Lower leg skin (tissue), 4 donors: ENCODE measurements at regions not wholly inside any gene's neighbourhood (a gene's known extent, or its start where the extent isn't known, plus 50 kb on each side); places are given as distances from the start of the nearest gene placed in this dataset.

Source experiments
- DNase-seq, 2 donors: peaks; one replicate each; pipeline ENCODE4 v3.0.0-alpha.2; 2019; ENCODE audit warnings: low spot score in 2 of 2
- H3K4me3 ChIP-seq: fragments of 200-600 bp; sonication (generic); 2 replicates; pipeline ENCODE4 v1.5.1; 2017; ENCODE audit warnings: mild to moderate bottlenecking, low read depth; ENCODE audit not compliant: poor library complexity, severe bottlenecking
- CTCF ChIP-seq, 3 donors: fragments of 450-650 bp; IDR thresholded peaks; one replicate each; pipeline ENCODE4 v1.5.1; 2016; ENCODE audit warnings: antibody characterized with exemption in 3 of 3, mild to moderate bottlenecking in 3 of 3, moderate library complexity in 2 of 3
- POLR2A ChIP-seq, 2 donors: fragments of 450-650 bp; IDR thresholded peaks; one replicate each; pipeline ENCODE4 v1.6.1; 2016 to 2017; ENCODE audit warnings: antibody characterized with exemption in 2 of 2, mild to moderate bottlenecking in 1 of 2, moderate library complexity in 1 of 2
- WGBS, 2 donors: methylation state at CpG; one replicate each; pipeline ENCODE4 v1.1.5; 2018; 5-methylcytosine and 5-hydroxymethylcytosine counted together
- intact Hi-C: fragments of 100-400 bp; cut with DNase I; formaldehyde crosslinking; loops from one replicate; pipeline ENCODE4 v1.15.0; 2023; ENCODE audit warnings: low total_unique reads

DNA sequence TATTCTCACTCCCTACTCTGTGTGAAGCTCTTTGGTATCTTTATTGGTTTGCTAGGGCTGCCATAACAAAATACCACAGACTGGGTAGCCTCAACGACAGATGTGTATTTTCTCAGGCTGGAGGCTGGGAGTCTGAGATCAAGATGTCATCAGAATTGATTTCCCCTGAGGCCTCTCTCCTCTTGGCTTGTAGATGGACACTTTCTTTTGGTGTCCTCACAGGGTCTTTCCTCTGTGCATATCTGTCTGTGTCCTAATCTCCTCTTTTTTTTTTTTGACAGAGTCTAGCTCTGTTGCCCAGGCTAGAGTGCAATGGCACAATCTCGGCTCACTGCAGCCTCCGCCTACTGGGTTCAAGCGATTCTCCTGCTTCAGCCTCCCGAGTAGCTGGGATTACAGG is 71.4 kb upstream of the KCNJ6 start:
- DNase-seq: no peak
- TF ChIP-seq CTCF (IDR thresholded peaks at IDR 0.05) (no peak), POLR2A (IDR thresholded peaks at IDR 0.05) (no peak)
- WGBS, 2 donors: 85 to 89% methylated on average over 5 of the region's 5 CpGs
- intact Hi-C loops: no loop called here
- H3K4me3 ChIP-seq: no peak overlapping the region

DNA sequence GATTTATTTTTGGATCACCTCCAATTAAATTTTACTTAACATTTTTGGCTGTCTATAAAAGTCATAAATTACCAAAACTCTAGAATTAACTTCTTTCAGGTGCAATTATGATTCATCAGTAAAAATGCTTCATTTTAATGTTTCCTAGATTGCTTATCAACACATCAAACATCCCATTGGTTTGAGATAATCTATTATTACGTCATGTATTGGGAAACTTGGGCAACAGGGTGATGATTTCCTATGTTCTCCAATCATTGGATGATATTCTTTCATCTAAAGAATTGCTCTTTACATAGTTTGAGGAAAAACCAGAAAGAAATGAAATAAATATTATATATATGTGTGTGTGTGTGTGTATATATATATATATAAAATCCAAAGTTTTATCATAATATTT is 76.8 kb upstream of the KCNJ6 start:
- DNase-seq: no peak
- intact Hi-C loops: no loop called here
- no peak for TF ChIP-seq CTCF (IDR thresholded peaks at IDR 0.05)
- no peak for TF ChIP-seq POLR2A (IDR thresholded peaks at IDR 0.05)
- H3K4me3 ChIP-seq: no peak overlapping the region
- 46 to 54% methylated on average over 1 of the region's 1 CpG for WGBS, 2 donors

DNA sequence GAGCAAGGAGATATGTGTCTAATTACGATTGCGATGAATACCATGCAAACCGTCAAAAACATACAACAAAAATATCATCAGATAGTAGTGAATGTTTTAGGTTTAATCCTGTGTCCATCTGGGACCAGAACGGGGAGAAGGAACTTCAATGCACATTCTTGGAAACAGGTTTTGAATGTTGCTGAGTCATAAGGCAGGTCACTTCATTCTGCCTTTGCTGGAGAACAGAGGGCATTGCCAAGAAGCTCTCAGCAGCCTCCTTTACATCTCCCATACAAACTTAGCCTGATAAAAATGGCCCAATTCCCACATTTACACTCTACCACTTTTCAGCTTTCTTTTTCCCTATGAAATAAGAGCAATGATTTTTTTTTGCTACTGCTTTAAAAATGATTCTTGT is 78.0 kb upstream of the KCNJ6 start:
- no peak for TF ChIP-seq CTCF (IDR thresholded peaks at IDR 0.05)
- no peak for TF ChIP-seq POLR2A (IDR thresholded peaks at IDR 0.05)
- WGBS, 2 donors: 64 to 68% methylated on average over 4 of the region's 4 CpGs
- DNase-seq: no peak
- intact Hi-C loops: no loop called here
- H3K4me3 ChIP-seq: no peak overlapping the region

GRCh38 chr21:38012672-38013071 is 96.4 kb upstream of the KCNJ6 start:
- TF ChIP-seq POLR2A (IDR thresholded peaks at IDR 0.05): no peak
- no peak for TF ChIP-seq CTCF (IDR thresholded peaks at IDR 0.05)
- WGBS, 2 donors: 56 to 72% methylated on average over 4 of the region's 4 CpGs
- intact Hi-C loops: no loop called here
- no peak for DNase-seq
- H3K4me3 ChIP-seq: no peak overlapping the region

DNA sequence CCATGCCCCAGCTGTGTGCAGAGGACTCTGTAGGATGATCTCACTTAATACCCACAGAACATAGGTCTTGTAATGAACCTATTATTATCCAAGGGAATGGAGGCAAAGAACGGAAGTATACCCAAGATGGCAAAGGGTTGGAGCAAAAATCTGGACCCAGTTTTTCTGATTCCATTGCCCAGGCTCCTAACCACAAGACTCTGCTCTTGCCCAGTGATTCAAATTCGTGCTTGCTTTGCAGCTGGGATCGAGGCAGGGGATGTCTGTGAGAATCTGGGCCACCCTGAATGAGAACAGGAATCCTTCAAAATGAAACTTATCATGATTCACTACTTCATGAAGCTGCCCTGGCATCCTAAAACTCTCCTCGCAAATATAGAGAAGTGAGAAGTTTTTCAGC is 97.5 kb upstream of the KCNJ6 start:
- 54 to 67% methylated on average over 4 of the region's 4 CpGs for WGBS, 2 donors
- no peak overlapping the region for H3K4me3 ChIP-seq
- DNase-seq: no peak
- TF ChIP-seq POLR2A (IDR thresholded peaks at IDR 0.05) (no peak), CTCF (IDR thresholded peaks at IDR 0.05) (no peak)
- intact Hi-C loops: no loop called here

DNA sequence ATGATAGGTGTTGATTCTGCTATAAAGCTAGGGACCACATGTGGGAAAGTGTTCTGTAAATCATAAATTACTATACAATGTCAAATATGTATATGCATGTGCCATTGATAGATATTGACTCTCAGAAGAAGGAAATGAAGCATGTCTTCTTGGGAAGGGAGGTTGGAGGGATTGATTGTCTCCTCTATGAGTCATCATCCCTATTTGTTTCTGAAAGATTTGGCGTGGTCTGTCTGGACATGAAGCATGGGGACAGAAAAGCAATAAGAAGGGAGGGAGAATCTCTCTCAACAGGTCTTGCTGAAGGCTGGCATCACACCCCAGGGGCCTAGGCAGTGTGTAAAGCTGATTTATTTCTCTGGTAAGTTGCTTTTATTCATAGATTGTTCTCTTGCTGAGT is 98.0 kb upstream of the KCNJ6 start:
- intact Hi-C loops: no loop called here
- H3K4me3 ChIP-seq: no peak overlapping the region
- no peak for TF ChIP-seq CTCF (IDR thresholded peaks at IDR 0.05)
- TF ChIP-seq POLR2A (IDR thresholded peaks at IDR 0.05): no peak
- WGBS, 2 donors: 60 to 64% methylated on average over 1 of the region's 1 CpG
- no peak for DNase-seq
